HEK293 (cell line): ENCODE measurements at regions not wholly inside any gene's neighbourhood (a gene's known extent, or its start where the extent isn't known, plus 50 kb on each side); places are given as distances from the start of the nearest gene placed in this dataset.

Experiments used
- CTCF ChIA-PET: fragments of 350-600 bp; formaldehyde crosslinking; extraction: SDS; loops from one replicate; lab custom pipeline; 2021; ENCODE audit warnings: antibody characterized with exemption; lab: Yijun Ruan, JAX
- POLR2A ChIA-PET: fragments of 300-600 bp; formaldehyde crosslinking; extraction: SDS; loops from one replicate; lab custom pipeline; 2020; ENCODE audit warnings: antibody characterized with exemption, inconsistent platforms; lab: Yijun Ruan, JAX
- H3K27ac ChIP-seq: fragments of 200-500 bp; sonication (Bioruptor generic); 2 replicates; pipeline ENCODE4 v1.5.1; 2014; ENCODE audit warnings: low read depth, low read length, control low read depth, inconsistent platforms; ENCODE audit errors: extremely low read depth
- H3K36me3 ChIP-seq, 2 experiments: fragments of 200-500 bp in 1 of 2; sonication (Bioruptor generic) in 1 of 2; 1 replicate in 1 of 2; 2 replicates in 1 of 2; pipeline ENCODE4 v1.5.1; 2014 to 2017; ENCODE audit warnings: inconsistent platforms in 2 of 2, low read length in 2 of 2; ENCODE audit not compliant: control insufficient read depth in 2 of 2, insufficient read depth in 1 of 2
- H3K4me1 ChIP-seq: fragments of 200-500 bp; sonication (Bioruptor generic); 2 replicates; pipeline ENCODE4 v1.5.1; 2014; ENCODE audit warnings: mild to moderate bottlenecking, low read length, inconsistent platforms; ENCODE audit not compliant: control insufficient read depth, insufficient read depth
- H3K4me3 ChIP-seq: 2 replicates; pipeline ENCODE4 v1.5.1; 2011; ENCODE audit warnings: low read depth, mild to moderate bottlenecking, control low read depth, low read length, moderate library complexity
- H3K9me3 ChIP-seq: fragments of 200-500 bp; sonication (Bioruptor generic); 2 replicates; pipeline ENCODE4 v1.5.1; 2014; ENCODE audit warnings: low read depth, low read length, inconsistent platforms; ENCODE audit not compliant: control insufficient read depth, insufficient read depth
- BCL11B ChIP-seq: fragments of 450-650 bp; formaldehyde crosslinking; IDR thresholded peaks from 2 replicates; pipeline ENCODE4 v1.5.1; 2016; ENCODE audit warnings: low read depth, missing biosample characterization, missing genetic modification characterization
- KLF7 ChIP-seq: fragments of 450-650 bp; formaldehyde crosslinking; IDR thresholded peaks from 2 replicates; pipeline ENCODE4 v1.5.1; 2016; ENCODE audit warnings: missing biosample characterization, missing genetic modification characterization, borderline replicate concordance
- SALL2 ChIP-seq: fragments of 450-650 bp; formaldehyde crosslinking; IDR thresholded peaks from 2 replicates; pipeline ENCODE4 v1.5.0; 2017; ENCODE audit warnings: missing biosample characterization, mild to moderate bottlenecking, missing genetic modification characterization, borderline replicate concordance
- SP7 ChIP-seq: fragments of 450-650 bp; formaldehyde crosslinking; IDR thresholded peaks from 2 replicates; pipeline ENCODE4 v1.5.1; 2016; ENCODE audit warnings: missing biosample characterization, missing genetic modification characterization
- ZBTB48 ChIP-seq: fragments of 450-650 bp; formaldehyde crosslinking; IDR thresholded peaks from 2 replicates; pipeline ENCODE4 v1.5.1; 2016; ENCODE audit warnings: missing biosample characterization, missing genetic modification characterization
- ZFP41 ChIP-seq: fragments of 450-650 bp; formaldehyde crosslinking; IDR thresholded peaks from 2 replicates; pipeline ENCODE4 v1.5.1; 2016; ENCODE audit warnings: missing biosample characterization, missing genetic modification characterization, borderline replicate concordance
- ZNF10 ChIP-seq: fragments of 450-650 bp; formaldehyde crosslinking; IDR thresholded peaks from 2 replicates; pipeline ENCODE4 v1.5.1; 2017; ENCODE audit warnings: missing biosample characterization, missing genetic modification characterization
- ZNF133 ChIP-seq: fragments of 450-650 bp; formaldehyde crosslinking; IDR thresholded peaks from 2 replicates; pipeline ENCODE4 v1.5.1; 2016; ENCODE audit warnings: missing biosample characterization, missing genetic modification characterization
- ZNF148 ChIP-seq: fragments of 450-650 bp; formaldehyde crosslinking; IDR thresholded peaks from 2 replicates; pipeline ENCODE4 v1.5.0; 2017; ENCODE audit warnings: missing biosample characterization, missing genetic modification characterization, borderline replicate concordance
- ZNF184 ChIP-seq: fragments of 450-650 bp; IDR thresholded peaks from 2 replicates; pipeline ENCODE4 v1.5.1; 2018; ENCODE audit warnings: missing biosample characterization, mild to moderate bottlenecking, missing genetic modification characterization
- ZNF26 ChIP-seq: fragments of 450-650 bp; formaldehyde crosslinking; IDR thresholded peaks from 2 replicates; pipeline ENCODE4 v1.5.1; 2016; ENCODE audit warnings: missing biosample characterization, missing genetic modification characterization
- ZNF266 ChIP-seq: fragments of 450-650 bp; formaldehyde crosslinking; IDR thresholded peaks from 2 replicates; pipeline ENCODE4 v1.5.1; 2016; ENCODE audit warnings: missing biosample characterization, missing genetic modification characterization, low read depth
- ZNF37A ChIP-seq: fragments of 450-650 bp; IDR thresholded peaks from 2 replicates; pipeline ENCODE4 v1.5.1; 2018; ENCODE audit warnings: missing biosample characterization, missing genetic modification characterization
- ZNF391 ChIP-seq: fragments of 450-650 bp; formaldehyde crosslinking; IDR thresholded peaks from 2 replicates; pipeline ENCODE4 v1.5.1; 2016; ENCODE audit warnings: low read depth, missing biosample characterization, missing genetic modification characterization, borderline replicate concordance
- ZNF398 ChIP-seq: fragments of 450-650 bp; formaldehyde crosslinking; IDR thresholded peaks from 2 replicates; pipeline ENCODE4 v1.5.1; 2017; ENCODE audit warnings: missing biosample characterization, missing genetic modification characterization
- ZNF423 ChIP-seq: fragments of 450-650 bp; formaldehyde crosslinking; IDR thresholded peaks from 2 replicates; pipeline ENCODE4 v1.5.1; 2016; ENCODE audit warnings: missing biosample characterization, missing genetic modification characterization
- ZNF514 ChIP-seq: fragments of 450-650 bp; formaldehyde crosslinking; IDR thresholded peaks from 2 replicates; pipeline ENCODE4 v1.5.1; 2016; ENCODE audit warnings: missing biosample characterization, missing genetic modification characterization
- ZNF529 ChIP-seq: fragments of 450-650 bp; formaldehyde crosslinking; IDR thresholded peaks from 2 replicates; pipeline ENCODE4 v1.5.1; 2017; ENCODE audit warnings: missing genetic modification characterization, missing biosample characterization; ENCODE audit not compliant: insufficient replicate concordance
- ZNF549 ChIP-seq: fragments of 450-650 bp; IDR thresholded peaks from 2 replicates; pipeline ENCODE4 v1.5.1; 2018; ENCODE audit warnings: missing biosample characterization, missing genetic modification characterization, mild to moderate bottlenecking, inconsistent platforms, moderate library complexity
- ZNF621 ChIP-seq: fragments of 450-650 bp; formaldehyde crosslinking; IDR thresholded peaks from 2 replicates; pipeline ENCODE4 v1.5.1; 2017; ENCODE audit warnings: missing biosample characterization, missing genetic modification characterization
- ZNF658 ChIP-seq: fragments of 450-650 bp; formaldehyde crosslinking; IDR thresholded peaks from 2 replicates; pipeline ENCODE4; 2016; ENCODE audit warnings: missing biosample characterization, missing genetic modification characterization
- ZNF792 ChIP-seq: fragments of 450-650 bp; formaldehyde crosslinking; IDR thresholded peaks from 2 replicates; pipeline ENCODE4 v1.5.1; 2016; ENCODE audit warnings: missing biosample characterization, missing genetic modification characterization
- ZNF837 ChIP-seq: fragments of 450-650 bp; formaldehyde crosslinking; IDR thresholded peaks from 2 replicates; pipeline ENCODE4 v1.5.1; 2016; ENCODE audit warnings: missing biosample characterization, missing genetic modification characterization
- ZSCAN23 ChIP-seq: fragments of 450-650 bp; formaldehyde crosslinking; IDR thresholded peaks from 2 replicates; pipeline ENCODE4 v1.5.1; 2016; ENCODE audit warnings: missing biosample characterization, missing genetic modification characterization
- ZSCAN5A ChIP-seq: fragments of 450-650 bp; formaldehyde crosslinking; IDR thresholded peaks from 2 replicates; pipeline ENCODE4 v1.5.1; 2016; ENCODE audit warnings: missing biosample characterization, missing genetic modification characterization
- ZXDB ChIP-seq: fragments of 450-650 bp; formaldehyde crosslinking; IDR thresholded peaks from 2 replicates; pipeline ENCODE4 v1.5.1; 2016; ENCODE audit warnings: missing biosample characterization, missing genetic modification characterization
- TF ChIP-seq, protein P1 (sequence below): fragments of 450-650 bp; formaldehyde crosslinking; IDR thresholded peaks from 2 replicates; pipeline ENCODE4 v1.5.1; 2016; ENCODE audit warnings: missing biosample characterization, missing genetic modification characterization, low read depth

GRCh38 chr1:69413129-69413528 is 154.6 kb upstream of the LRRC7 start (continued):
- TF ChIP-seq ZNF398 (tag by site-specific recombination) (no peak), ZNF184 (tag by site-specific recombination) (no peak), ZNF837 (no peak), ZNF266 (tag by site-specific recombination) (no peak), KLF7 (tag by site-specific recombination) (no peak), ZNF133 (tag by site-specific recombination) (no peak), ZNF658 (tag by site-specific recombination) (no peak)
- TF ChIP-seq, protein P1, sequence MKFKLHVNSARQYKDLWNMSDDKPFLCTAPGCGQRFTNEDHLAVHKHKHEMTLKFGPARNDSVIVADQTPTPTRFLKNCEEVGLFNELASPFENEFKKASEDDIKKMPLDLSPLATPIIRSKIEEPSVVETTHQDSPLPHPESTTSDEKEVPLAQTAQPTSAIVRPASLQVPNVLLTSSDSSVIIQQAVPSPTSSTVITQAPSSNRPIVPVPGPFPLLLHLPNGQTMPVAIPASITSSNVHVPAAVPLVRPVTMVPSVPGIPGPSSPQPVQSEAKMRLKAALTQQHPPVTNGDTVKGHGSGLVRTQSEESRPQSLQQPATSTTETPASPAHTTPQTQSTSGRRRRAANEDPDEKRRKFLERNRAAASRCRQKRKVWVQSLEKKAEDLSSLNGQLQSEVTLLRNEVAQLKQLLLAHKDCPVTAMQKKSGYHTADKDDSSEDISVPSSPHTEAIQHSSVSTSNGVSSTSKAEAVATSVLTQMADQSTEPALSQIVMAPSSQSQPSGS (tag by site-specific recombination): no peak

DNA sequence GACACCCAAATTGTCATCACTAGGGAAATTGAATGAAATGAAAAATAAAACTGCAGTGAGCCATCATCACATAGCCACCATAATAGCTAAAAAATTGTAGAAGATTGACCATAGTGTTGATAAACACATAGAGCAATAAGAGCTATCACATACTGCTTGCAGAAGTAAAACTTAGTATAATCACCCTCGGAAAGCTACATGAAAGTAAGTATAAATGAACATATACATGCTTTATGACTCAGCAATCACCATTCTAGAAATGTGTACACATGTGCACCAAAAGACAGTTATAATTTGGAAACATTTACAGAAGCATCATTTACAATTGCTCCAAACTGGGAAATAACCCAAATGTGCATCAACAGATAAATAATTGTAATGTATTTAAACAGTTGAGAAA is 153.1 kb upstream of the LRRC7 start:
- H3K4me1 ChIP-seq: no peaks in the 10 kb centered on the region
- H3K9me3 ChIP-seq: no peaks in the 10 kb centered on the region
- CTCF ChIA-PET: no interaction called here
- TF ChIP-seq ZNF529: no peak
- no peak for TF ChIP-seq ZNF423 (tag by site-specific recombination)
- no peak for TF ChIP-seq ZSCAN5A (tag by site-specific recombination)
- no peak for TF ChIP-seq SP7 (tag by site-specific recombination)
- no peak for TF ChIP-seq ZNF37A
- no peak for TF ChIP-seq ZBTB48 (tag by site-specific recombination)
- TF ChIP-seq ZSCAN23 (tag by site-specific recombination): no peak
- no peak for TF ChIP-seq SALL2
- no peak overlapping the region for H3K27ac ChIP-seq
- H3K36me3 ChIP-seq: no peaks in the 10 kb centered on the region
- H3K4me3 ChIP-seq: no peak overlapping the region
- POLR2A ChIA-PET: no interaction called here

- H3K4me3 ChIP-seq: no peak overlapping the region
- H3K36me3 ChIP-seq: no peaks in the 10 kb centered on the region
- POLR2A ChIA-PET: no interaction called here
- H3K9me3 ChIP-seq: no peaks in the 10 kb centered on the region
- H3K4me1 ChIP-seq: no peaks in the 10 kb centered on the region
- CTCF ChIA-PET: no interaction called here
- H3K27ac ChIP-seq: no peak overlapping the region
- TF ChIP-seq ZNF792 (tag by site-specific recombination) (no peak), ZNF148 (no peak), ZNF514 (tag by site-specific recombination) (no peak), ZXDB (tag by site-specific recombination) (no peak), BCL11B (tag by site-specific recombination) (no peak), ZFP41 (tag by site-specific recombination) (no peak), ZNF10 (no peak), ZNF26 (tag by site-specific recombination) (no peak), ZNF391 (tag by site-specific recombination) (no peak), ZNF621 (tag by site-specific recombination) (no peak), ZNF549 (tag by site-specific recombination) (no peak)
Observed at GRCh38 chr1:69421286-69421685, 146.4 kb upstream of the LRRC7 start.
